ENCODE measurements at regions not wholly inside any gene's neighbourhood (a gene's known extent, or its start where the extent isn't known, plus 50 kb on each side); places are given as distances from the start of the nearest gene placed in this dataset.

GRCh38 chr4:138374947-138375346, 132.8 kb upstream of the SLC7A11 start:
- TF ChIP-seq GATA2 (IDR thresholded peaks at IDR 0.05; ENCODE audit: low read depth, low read length), result no peak
- no peak for TF ChIP-seq GATA3 (IDR thresholded peaks at IDR 0.05; ENCODE audit: low read depth, low read length)

Data from SH-SY5Y (cell line).